Hematopoietic multipotent progenitor cell treated with erythropoietin and hydrocortisone succinate and interleukin-3 and kit ligand, for 8 days (in vitro differentiated cells): ENCODE measurements at regions not wholly inside any gene's neighbourhood (a gene's known extent, or its start where the extent isn't known, plus 50 kb on each side); places are given as distances from the start of the nearest gene placed in this dataset.
"Not testable (repeated sequence)": the region's sequence is repeated elsewhere in the genome, so short reads cannot be mapped to it uniquely, and the experiment has no call there.

Experiments
- DNase-seq: peaks from one replicate; pipeline ENCODE4 v3.0.0-alpha.2; 2015

DNA sequence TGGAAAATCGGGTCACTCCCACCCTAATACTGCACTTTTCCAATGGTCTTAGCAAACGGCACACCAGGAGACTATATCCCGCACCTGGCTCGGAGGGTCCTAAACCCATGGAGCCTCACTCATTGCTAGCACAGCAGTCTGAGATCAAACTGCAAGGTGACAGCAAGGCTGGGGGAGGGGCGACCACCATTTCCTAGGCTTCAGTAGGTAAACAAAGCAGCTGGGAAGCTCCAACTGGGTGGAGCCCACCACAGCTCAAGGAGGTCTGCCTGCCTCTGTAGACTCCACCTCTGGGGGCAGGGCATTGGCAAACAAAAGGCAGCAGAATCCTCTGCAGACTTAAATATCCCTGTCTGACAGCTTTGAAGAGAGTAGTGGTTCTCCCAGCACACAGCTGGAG is 109.0 kb upstream of the DEFB108B start:
- DNase-seq: not testable (repeated sequence)

DNA sequence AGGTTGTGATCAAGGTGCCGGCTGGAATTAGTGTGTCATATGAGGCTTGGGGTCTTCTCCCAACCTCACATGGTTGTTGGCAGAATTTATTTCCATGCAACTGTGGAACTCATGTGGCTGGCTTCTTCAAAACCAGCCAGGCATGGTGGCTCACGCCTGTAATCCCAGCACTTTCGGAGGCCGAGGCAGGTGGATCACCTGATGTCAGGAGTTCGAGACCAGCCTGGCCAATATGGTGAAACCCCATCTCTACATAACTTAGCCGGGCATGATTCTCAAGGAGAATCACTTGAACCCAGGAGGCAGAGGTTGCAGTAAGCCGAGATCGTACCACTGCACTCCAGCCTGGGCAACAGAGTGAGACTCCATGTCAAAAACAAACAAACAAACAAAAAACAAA is 102.3 kb upstream of the DEFB108B start:
- DNase-seq: not testable (repeated sequence)

DNA sequence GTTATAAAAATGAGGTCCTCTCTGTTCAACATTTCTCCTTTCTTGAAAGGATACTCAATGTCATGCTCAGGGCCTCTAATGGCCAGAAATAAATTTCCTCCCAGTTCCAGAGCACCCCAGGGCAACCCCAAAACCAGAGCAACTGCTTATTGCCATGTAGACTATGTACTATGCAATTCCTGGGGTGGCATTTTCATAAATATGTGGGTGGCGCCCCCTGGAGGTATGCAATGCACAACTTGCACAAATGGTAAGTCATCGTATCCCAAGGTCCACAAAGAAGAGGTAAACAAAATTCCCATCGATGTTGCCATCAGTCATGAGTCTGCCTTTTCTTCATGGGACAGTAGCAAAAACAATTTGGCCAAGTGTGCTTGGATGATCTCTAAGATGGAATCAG is 98.6 kb upstream of the DEFB108B start:
- peak; percentile 42 for DNase-seq

GRCh38 chr11:71738317-71738716 is 94.7 kb upstream of the DEFB108B start:
- DNase-seq: peak; percentile 81

DNA sequence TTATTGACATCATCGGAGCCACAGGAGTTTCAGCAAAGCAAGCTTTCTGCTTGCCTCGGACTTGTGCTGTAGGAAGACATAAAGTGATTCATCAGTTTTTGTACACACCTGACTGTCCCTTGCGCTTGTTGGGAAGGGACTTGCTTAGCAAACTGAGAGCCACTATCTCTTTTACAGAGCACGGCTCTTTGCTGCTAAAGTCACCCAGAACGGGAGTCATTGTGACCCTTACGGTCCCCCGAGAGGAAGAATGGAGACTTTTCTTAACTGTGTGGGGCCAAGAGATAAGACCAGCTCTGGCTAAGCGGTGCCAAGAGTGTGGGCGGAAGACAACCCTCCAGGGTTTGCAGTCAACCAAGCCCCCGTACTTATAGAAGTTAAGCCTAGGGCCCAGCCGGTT is 89.6 kb upstream of the DEFB108B start:
- DNase-seq: peak; percentile 93

- not testable (repeated sequence) for DNase-seq
Measured at GRCh38 chr11:71745656-71746055, 87.3 kb upstream of the DEFB108B start.

- not testable (repeated sequence) for DNase-seq
Measured at GRCh38 chr11:71746263-71746662, 86.7 kb upstream of the DEFB108B start.

GRCh38 chr11:71748965-71749620 is 83.9 kb upstream of the DEFB108B start:
- DNase-seq: peak; percentile 30

DNA sequence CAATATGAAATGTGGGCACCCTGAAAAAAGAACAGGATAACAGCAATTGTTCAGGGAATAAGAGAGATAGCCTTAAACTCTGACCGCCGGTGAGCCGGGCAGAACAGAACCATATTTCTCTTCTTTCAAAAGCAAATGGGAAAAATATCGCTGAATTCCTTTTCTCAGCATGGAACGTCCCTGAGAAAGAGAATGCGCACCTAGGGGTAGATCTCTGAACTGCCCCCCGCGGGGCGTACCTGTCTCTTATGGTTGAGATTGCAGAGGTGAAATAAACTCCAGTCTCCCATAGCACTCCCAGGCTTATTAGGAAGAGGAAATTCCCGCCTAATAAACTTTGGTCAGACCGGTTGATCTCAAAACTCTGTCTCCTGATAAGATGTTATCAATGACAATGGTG is 82.1 kb upstream of the DEFB108B start:
- not testable (repeated sequence) for DNase-seq

DNA sequence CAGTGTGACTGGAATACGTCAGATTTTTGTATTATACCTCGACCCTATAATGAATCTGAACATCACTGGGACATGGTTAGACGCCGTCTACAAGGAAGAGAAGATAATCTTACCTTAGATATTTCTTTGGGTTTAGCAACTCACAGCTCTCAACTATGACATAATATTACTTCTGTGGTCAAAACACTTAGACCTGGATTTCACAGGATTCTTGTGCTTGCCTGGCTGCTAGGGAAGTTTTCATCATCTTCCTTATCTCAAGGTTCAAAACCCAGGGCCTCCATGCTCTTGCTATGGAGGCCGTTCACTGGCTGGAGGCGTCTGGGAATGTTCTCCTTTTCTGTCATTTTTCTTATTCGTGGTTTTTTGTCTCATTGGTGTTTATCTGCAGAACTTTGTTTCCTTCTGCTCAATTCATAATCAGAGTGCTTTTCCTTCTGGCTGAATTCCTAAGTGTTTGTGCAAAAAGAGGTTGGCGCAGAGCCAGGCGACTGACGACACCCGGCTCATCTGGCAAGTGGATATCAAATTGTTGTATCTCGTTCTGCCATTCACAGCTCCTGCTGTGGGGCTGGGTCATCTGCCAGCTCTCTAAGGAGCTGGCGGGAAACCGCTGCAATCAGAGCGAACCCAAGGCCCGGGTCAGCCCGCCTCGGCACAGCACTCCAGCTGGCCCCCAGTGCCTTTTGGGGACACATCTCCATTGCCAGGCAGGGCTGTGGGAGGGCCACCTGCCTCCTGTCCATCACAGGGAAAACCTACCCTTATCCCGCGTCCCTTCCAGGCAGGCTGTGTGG is 68.1 kb upstream of the DEFB108B start:
- peak; percentile 56 for DNase-seq

DNA sequence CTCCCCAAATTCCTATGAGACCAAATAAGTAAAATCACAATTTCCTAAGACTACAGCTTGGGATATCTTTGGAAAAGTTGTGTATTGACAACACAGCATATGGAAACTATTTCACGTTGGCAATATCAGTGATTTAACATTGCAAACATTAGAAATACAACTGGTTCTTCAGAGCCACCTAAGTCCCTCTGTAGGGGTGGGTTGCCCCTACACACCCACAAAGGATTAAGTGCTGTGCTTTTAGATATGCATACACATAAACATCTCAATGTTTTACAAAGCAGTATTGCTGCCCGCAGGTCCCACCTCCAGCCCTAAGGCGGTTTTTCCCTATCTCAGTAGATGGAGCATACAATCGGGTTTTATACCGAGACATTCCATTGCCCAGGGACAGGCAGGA is 66.0 kb upstream of the DEFB108B start:
- not testable (repeated sequence) for DNase-seq

- DNase-seq: peak; percentile 60
Measured at GRCh38 chr11:71772193-71772592, 60.8 kb upstream of the DEFB108B start.

- DNase-seq: no peak
Measured at GRCh38 chr11:71774603-71775222, 58.3 kb upstream of the DEFB108B start.

- not testable (repeated sequence) for DNase-seq
Measured at GRCh38 chr11:71780116-71780515, 52.9 kb upstream of the DEFB108B start.

- not testable (repeated sequence) for DNase-seq
Measured at GRCh38 chr11:71780771-71781170, 52.2 kb upstream of the DEFB108B start.

DNA sequence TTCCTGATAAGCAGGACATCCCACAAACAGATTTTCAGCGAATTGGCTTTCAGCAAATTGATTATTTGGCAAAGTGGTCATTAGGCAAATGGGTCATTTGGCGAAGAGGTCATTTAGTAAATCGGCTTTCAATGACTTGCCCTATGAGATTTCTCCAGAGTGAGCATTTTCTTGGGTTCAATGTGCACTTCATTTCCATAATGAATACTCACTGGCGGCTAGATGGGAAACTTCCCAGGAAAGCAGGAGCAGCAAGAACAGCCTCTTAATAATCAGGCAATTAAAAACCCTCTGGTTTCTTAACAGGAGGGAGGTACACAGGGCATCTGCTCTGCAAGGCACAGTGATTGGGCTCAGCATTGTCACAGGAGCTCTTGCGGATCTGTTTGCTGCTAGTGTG is 51.5 kb upstream of the DEFB108B start:
- not testable (repeated sequence) for DNase-seq

DNA sequence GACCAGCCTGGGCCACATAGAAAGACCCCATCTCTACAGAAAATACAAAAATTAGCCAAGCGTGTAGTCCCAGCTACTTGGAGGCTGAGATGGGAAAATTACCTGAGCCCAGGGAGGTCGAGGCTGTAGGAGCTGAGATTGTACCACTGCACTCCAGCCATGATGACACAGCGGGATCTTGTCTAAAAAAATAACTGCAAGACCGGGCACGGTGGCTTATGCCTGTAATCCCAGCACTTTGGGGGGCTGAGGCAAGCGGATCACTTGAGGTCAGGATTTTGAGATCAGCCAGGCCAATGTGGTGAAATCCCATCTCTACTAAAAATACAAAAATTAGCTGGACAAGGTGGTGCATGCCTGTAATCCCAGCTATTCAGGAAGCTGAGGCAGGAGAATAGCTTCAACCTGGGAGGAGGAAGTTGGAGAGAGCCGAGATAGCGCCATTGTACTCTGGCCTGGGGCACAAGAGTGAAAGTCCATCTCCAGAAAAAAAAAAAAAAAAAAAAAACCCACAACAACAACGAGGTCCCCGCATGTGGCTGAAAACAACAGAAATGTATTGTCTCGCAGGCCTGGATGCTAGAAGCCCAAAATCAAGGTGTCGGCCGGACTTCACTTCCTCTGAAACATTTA is 50.7 kb upstream of the DEFB108B start:
- not testable (repeated sequence) for DNase-seq

- not testable (repeated sequence) for DNase-seq
Measured at GRCh38 chr11:71783191-71783590, 49.8 kb upstream of the DEFB108B start.
